T-helper 2 cell treated with Interferon-gamma antibody and Interleukin-4, amounts not matched to agents 5 μg/mL and 100 μg/mL, for 36 hours (primary cell): ENCODE measurements at regions not wholly inside any gene's neighbourhood (a gene's known extent, or its start where the extent isn't known, plus 50 kb on each side); places are given as distances from the start of the nearest gene placed in this dataset.

Experiments
- DNase-seq: peaks from one replicate; pipeline ENCODE4 v3.0.0; 2021; ENCODE audit warnings: low spot score
- H3K27ac Mint-ChIP-seq: one replicate; pipeline ENCODE4 v1.8.0; 2021; ENCODE audit warnings: mild to moderate bottlenecking, mixed read lengths
- H3K27me3 Mint-ChIP-seq: one replicate; pipeline ENCODE4 v1.8.0; 2021; ENCODE audit warnings: low read depth, mixed read lengths
- H3K36me3 Mint-ChIP-seq: one replicate; pipeline ENCODE4 v1.8.0; 2021; ENCODE audit warnings: low read depth, mixed read lengths
- H3K4me1 Mint-ChIP-seq: one replicate; pipeline ENCODE4 v1.8.0; 2021; ENCODE audit warnings: low read depth, mixed read lengths
- H3K4me3 Mint-ChIP-seq: one replicate; pipeline ENCODE4 v1.8.0; 2022; ENCODE audit warnings: mild to moderate bottlenecking, moderate library complexity, mixed read lengths
- H3K9me3 Mint-ChIP-seq: one replicate; pipeline ENCODE4 v1.8.0; 2021; ENCODE audit warnings: mixed read lengths

GRCh38 chr10:44827431-44828006, 83.6 kb upstream of the TMEM72 start:
- H3K27me3 Mint-ChIP-seq, result no peaks in the 10 kb centered on the region
- H3K4me1 Mint-ChIP-seq, result no peaks in the 10 kb centered on the region
- H3K4me3 Mint-ChIP-seq, result no peak overlapping the region

GRCh38 chr10:44828508-44829142, 82.5 kb upstream of the TMEM72 start:
- Mint-ChIP-seq H3K27me3 (no peaks in the 10 kb centered on the region), H3K4me1 (no peaks in the 10 kb centered on the region), H3K9me3 (no peaks in the 10 kb centered on the region), H3K36me3 (no peaks in the 10 kb centered on the region), H3K4me3 (no peak overlapping the region), H3K27ac (no peak overlapping the region)
- DNase-seq, result no peak

More at GRCh38 chr10:44827431-44828006, 83.6 kb upstream of the TMEM72 start:
- DNase-seq, result no peak
- Mint-ChIP-seq H3K36me3 (no peaks in the 10 kb centered on the region), H3K9me3 (no peaks in the 10 kb centered on the region), H3K27ac (no peak overlapping the region)

DNA sequence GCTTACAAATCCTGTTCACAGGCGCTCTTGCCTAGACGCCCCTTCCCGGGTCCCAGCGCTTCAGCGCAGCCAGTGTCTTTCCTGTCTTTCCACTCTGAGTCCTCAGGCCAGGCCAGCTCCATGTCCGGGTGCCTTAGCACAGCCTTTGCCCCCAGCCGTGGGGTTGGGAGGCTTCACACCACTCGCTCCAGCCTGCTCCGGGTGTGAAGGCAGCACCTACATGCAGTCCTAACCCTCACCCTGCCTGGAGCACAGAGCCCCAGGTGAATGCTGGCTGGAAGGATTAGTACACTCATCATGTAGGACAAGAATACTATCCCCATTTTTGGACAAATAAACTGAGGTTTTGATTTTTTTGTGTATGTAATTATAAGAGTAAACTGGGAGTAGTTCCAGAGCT, 81.7 kb upstream of the TMEM72 start:
- DNase-seq, result no peak
- H3K4me1 Mint-ChIP-seq, result no peaks in the 10 kb centered on the region
- no peak overlapping the region for H3K27ac Mint-ChIP-seq
- H3K4me3 Mint-ChIP-seq, result no peak overlapping the region
- no peaks in the 10 kb centered on the region for H3K36me3 Mint-ChIP-seq
- H3K9me3 Mint-ChIP-seq, result no peaks in the 10 kb centered on the region
- H3K27me3 Mint-ChIP-seq, result no peaks in the 10 kb centered on the region

GRCh38 chr10:44830022-44830421, 81.1 kb upstream of the TMEM72 start:
- H3K9me3 Mint-ChIP-seq, result no peaks in the 10 kb centered on the region
- DNase-seq, result no peak
- no peaks in the 10 kb centered on the region for H3K36me3 Mint-ChIP-seq
- H3K27me3 Mint-ChIP-seq, result no peaks in the 10 kb centered on the region
- H3K27ac Mint-ChIP-seq, result no peak overlapping the region
- no peak overlapping the region for H3K4me3 Mint-ChIP-seq
- no peaks in the 10 kb centered on the region for H3K4me1 Mint-ChIP-seq

GRCh38 chr10:44831581-44831980, 79.6 kb upstream of the TMEM72 start:
- no peak for DNase-seq
- H3K27ac Mint-ChIP-seq, result no peak overlapping the region
- H3K9me3 Mint-ChIP-seq, result no peaks in the 10 kb centered on the region
- no peaks in the 10 kb centered on the region for H3K36me3 Mint-ChIP-seq
- no peaks in the 10 kb centered on the region for H3K27me3 Mint-ChIP-seq
- H3K4me3 Mint-ChIP-seq, result no peak overlapping the region
- H3K4me1 Mint-ChIP-seq, result no peaks in the 10 kb centered on the region

DNA sequence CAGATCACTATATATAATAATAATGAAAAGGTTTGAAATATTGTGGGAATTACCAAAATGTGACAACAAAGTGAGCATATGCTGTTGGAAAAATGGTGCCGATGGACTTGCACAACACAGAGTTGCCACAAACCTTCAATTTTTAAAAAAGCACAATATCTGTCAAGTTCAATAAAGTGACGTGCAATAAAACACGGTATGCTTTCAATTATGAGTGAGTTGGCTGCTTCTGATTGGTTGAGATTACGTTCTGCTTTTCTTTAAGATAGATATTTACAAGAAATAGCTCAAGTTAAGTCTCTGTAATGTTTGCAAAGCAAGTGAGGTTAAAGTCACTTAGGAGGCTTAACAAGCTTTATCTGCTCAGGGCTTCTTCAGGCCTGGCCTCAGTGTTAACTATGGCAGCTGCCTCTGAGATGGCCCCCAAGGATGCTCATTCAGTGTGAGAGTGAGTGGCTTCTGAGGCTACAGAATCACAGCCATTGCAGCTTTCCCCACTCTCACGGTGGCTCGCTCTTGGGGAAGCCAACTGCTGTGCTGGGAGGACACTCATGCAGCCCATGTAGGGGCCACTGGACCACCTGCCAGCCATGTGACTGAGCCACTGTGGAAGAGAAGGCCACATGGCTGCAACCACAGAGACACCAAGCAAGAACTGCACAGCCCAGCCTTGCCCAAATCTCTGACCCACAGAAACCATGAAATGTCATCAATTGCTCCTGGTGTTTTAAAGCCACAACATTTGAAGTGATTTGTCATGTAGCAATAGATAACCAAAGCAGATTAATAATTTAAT, 78.3 kb upstream of the TMEM72 start:
- Mint-ChIP-seq H3K36me3 (no peaks in the 10 kb centered on the region), H3K9me3 (no peaks in the 10 kb centered on the region), H3K27me3 (no peaks in the 10 kb centered on the region), H3K4me3 (no peak overlapping the region), H3K4me1 (no peaks in the 10 kb centered on the region), H3K27ac (no peak overlapping the region)
- no peak for DNase-seq

- no peak overlapping the region for H3K4me3 Mint-ChIP-seq
- no peak for DNase-seq
- H3K4me1 Mint-ChIP-seq, result no peaks in the 10 kb centered on the region
- H3K27me3 Mint-ChIP-seq, result no peaks in the 10 kb centered on the region
- H3K27ac Mint-ChIP-seq, result no peak overlapping the region
- no peaks in the 10 kb centered on the region for H3K36me3 Mint-ChIP-seq
- no peaks in the 10 kb centered on the region for H3K9me3 Mint-ChIP-seq
These were observed 77.0 kb upstream of the TMEM72 start for GRCh38 chr10:44834131-44834530.

GRCh38 chr10:44835300-44835699, 75.8 kb upstream of the TMEM72 start:
- H3K27me3 Mint-ChIP-seq, result no peaks in the 10 kb centered on the region
- no peak overlapping the region for H3K27ac Mint-ChIP-seq
- H3K4me1 Mint-ChIP-seq, result no peaks in the 10 kb centered on the region
- H3K9me3 Mint-ChIP-seq, result no peaks in the 10 kb centered on the region
- H3K36me3 Mint-ChIP-seq, result no peaks in the 10 kb centered on the region
- H3K4me3 Mint-ChIP-seq, result no peak overlapping the region
- no peak for DNase-seq

- H3K4me1 Mint-ChIP-seq, result no peaks in the 10 kb centered on the region
- peaks cover 3% of the 10 kb centered on the region for H3K27me3 Mint-ChIP-seq
- no peak overlapping the region for H3K4me3 Mint-ChIP-seq
- H3K27ac Mint-ChIP-seq, result no peak overlapping the region
- no peak for DNase-seq
- no peaks in the 10 kb centered on the region for H3K9me3 Mint-ChIP-seq
- H3K36me3 Mint-ChIP-seq, result no peaks in the 10 kb centered on the region
These were observed 67.7 kb upstream of the TMEM72 start for GRCh38 chr10:44843484-44843883.

DNA sequence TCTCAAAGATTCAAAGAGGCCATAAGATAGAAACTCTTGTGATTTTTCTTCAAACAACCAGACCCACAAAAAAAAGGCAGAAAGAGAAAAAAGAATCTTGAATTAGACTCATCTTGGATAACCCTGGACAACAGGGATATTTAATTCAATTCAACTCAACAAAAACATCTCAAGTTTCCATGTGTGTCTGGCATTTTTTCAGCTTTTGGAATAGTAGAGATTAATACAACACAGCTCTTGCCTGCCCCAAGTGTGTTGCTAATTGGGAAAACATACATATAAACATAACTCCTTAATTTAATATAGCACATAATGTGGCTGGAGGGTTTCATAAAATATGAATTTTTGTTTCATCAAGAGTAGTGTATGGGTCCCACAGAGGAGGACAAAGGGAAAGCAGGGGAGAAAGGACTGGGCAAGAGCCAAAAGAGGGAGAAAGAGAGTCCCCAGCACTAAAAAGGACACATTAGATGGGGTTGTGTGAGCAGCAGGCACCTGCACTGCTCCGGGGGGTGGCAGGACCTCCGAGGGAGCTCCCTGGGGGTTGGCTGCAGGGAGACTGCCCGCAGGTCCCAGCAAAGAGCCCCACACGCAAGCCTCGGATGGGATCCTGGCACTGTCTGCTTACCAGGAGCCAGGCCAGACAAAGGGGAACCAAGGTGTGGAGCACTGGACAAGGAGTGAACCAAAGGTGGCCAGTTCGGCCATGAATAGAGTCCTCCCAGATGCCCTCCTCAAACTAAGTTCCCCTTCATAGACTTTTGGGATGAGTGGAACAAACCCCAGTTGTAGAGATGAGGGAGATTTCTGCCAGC, 65.6 kb upstream of the TMEM72 start:
- DNase-seq, result no peak
- H3K27ac Mint-ChIP-seq, result no peak overlapping the region
- H3K4me3 Mint-ChIP-seq, result no peak overlapping the region
- no peaks in the 10 kb centered on the region for H3K36me3 Mint-ChIP-seq
- peaks cover 3% of the 10 kb centered on the region for H3K27me3 Mint-ChIP-seq
- H3K9me3 Mint-ChIP-seq, result no peaks in the 10 kb centered on the region
- no peaks in the 10 kb centered on the region for H3K4me1 Mint-ChIP-seq

DNA sequence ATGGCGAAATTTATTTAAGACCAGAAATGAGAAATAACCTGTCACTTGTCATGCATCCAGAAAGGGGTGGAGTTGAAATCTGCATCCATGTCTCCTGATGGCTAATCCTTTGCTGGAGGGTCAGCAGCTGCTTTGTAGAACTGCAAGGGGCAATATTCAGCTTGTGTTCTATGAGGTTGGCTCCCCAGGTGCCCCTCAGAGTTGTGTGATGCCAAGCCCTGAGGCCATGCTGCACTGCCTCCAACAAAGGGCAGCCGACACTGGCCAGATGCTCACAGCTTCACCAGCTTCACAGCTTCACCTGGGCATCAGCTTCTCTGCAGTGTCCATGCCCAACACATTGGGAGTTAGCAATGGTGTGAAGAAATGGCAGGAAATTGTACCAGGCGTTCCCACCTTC, 64.0 kb upstream of the TMEM72 start:
- no peaks in the 10 kb centered on the region for H3K9me3 Mint-ChIP-seq
- H3K27ac Mint-ChIP-seq, result no peak overlapping the region
- no peak overlapping the region for H3K4me3 Mint-ChIP-seq
- no peaks in the 10 kb centered on the region for H3K4me1 Mint-ChIP-seq
- no peak for DNase-seq
- no peaks in the 10 kb centered on the region for H3K36me3 Mint-ChIP-seq
- H3K27me3 Mint-ChIP-seq, result peaks cover 2% of the 10 kb centered on the region

GRCh38 chr10:44848211-44848610, 62.9 kb upstream of the TMEM72 start:
- H3K4me3 Mint-ChIP-seq, result no peak overlapping the region
- no peaks in the 10 kb centered on the region for H3K36me3 Mint-ChIP-seq
- no peak for DNase-seq
- no peak overlapping the region for H3K27ac Mint-ChIP-seq
- no peaks in the 10 kb centered on the region for H3K4me1 Mint-ChIP-seq
- no peaks in the 10 kb centered on the region for H3K9me3 Mint-ChIP-seq
- H3K27me3 Mint-ChIP-seq, result peaks cover 2% of the 10 kb centered on the region

GRCh38 chr10:44849936-44850335, 61.2 kb upstream of the TMEM72 start:
- no peaks in the 10 kb centered on the region for H3K9me3 Mint-ChIP-seq
- H3K27me3 Mint-ChIP-seq, result peaks cover 2% of the 10 kb centered on the region
- no peak for DNase-seq
- no peaks in the 10 kb centered on the region for H3K36me3 Mint-ChIP-seq
- no peak overlapping the region for H3K27ac Mint-ChIP-seq
- H3K4me3 Mint-ChIP-seq, result no peak overlapping the region
- no peaks in the 10 kb centered on the region for H3K4me1 Mint-ChIP-seq
